Fibroblast of mammary gland (primary cell): ENCODE measurements at regions not wholly inside any gene's neighbourhood (a gene's known extent, or its start where the extent isn't known, plus 50 kb on each side); places are given as distances from the start of the nearest gene placed in this dataset.

Source experiments
- DNase-seq: peaks from one replicate; pipeline ENCODE4 v3.0.0-alpha.2; 2010; ENCODE audit warnings: low read depth
- H3K4me3 ChIP-seq: 2 replicates; pipeline ENCODE4 v1.5.1; 2011; ENCODE audit warnings: low read depth, mild to moderate bottlenecking, low read length, moderate library complexity; ENCODE audit not compliant: control insufficient read depth
- CTCF ChIP-seq: conservative IDR thresholded peaks from 2 replicates; pipeline ENCODE4 v1.5.1; 2011; ENCODE audit warnings: low read depth, low read length, inconsistent platforms; ENCODE audit not compliant: control insufficient read depth, insufficient read depth

GRCh38 chr2:150938527-150938926 lies 323.1 kb downstream of the RBM43 start:
- TF ChIP-seq CTCF: no peak
- DNase-seq: peak; percentile 52
- no peak overlapping the region for H3K4me3 ChIP-seq

GRCh38 chr2:150937030-150937429 lies 324.6 kb downstream of the RBM43 start:
- DNase-seq: no peak
- no peak for TF ChIP-seq CTCF
- H3K4me3 ChIP-seq: no peak overlapping the region

GRCh38 chr2:150931451-150931850 lies 330.2 kb downstream of the RBM43 start:
- no peak overlapping the region for H3K4me3 ChIP-seq
- no peak for TF ChIP-seq CTCF
- no peak for DNase-seq

GRCh38 chr2:150925611-150926010 lies 336.1 kb downstream of the RBM43 start:
- no peak for TF ChIP-seq CTCF

GRCh38 chr2:150924878-150925277 lies 336.8 kb downstream of the RBM43 start:
- no peak for TF ChIP-seq CTCF
- H3K4me3 ChIP-seq: no peak overlapping the region
- DNase-seq: no peak

More at GRCh38 chr2:150925611-150926010, 336.1 kb downstream of the RBM43 start:
- DNase-seq: no peak
- H3K4me3 ChIP-seq: no peak overlapping the region

- DNase-seq: no peak
- H3K4me3 ChIP-seq: no peak overlapping the region
- no peak for TF ChIP-seq CTCF
Measured at GRCh38 chr2:150919901-150920300, 341.8 kb downstream of the RBM43 start.

GRCh38 chr2:150917961-150918713 lies 343.5 kb downstream of the RBM43 start:
- DNase-seq: no peak
- TF ChIP-seq CTCF: no peak
- H3K4me3 ChIP-seq: no peak overlapping the region
